ENCODE measurements at regions not wholly inside any gene's neighbourhood (a gene's known extent, or its start where the extent isn't known, plus 50 kb on each side); places are given as distances from the start of the nearest gene placed in this dataset.
"Not testable (repeated sequence)": the region's sequence is repeated elsewhere in the genome, so short reads cannot be mapped to it uniquely, and the experiment has no call there.

DNA sequence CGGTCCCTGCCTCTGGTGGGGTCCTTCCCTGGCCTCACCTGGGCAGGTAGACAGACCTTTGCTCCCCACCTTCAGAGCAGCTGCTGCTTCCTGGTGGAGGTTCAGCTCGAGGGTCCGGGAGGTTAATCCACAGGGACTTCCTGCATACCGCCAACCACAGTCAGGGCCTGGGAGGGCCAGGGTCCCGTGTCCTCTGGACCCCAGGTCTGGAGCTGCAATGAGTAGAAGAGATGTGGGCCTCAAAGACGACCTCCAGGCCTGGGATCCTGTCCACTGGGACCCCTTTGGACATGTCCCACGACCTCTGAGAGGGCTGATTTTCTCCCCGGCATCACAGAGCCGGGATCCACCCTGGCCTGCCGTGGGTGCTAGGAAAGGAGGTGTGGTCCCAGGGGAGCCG lies 223.3 kb upstream of the TCERG1L start:
- DNase-seq: no peak

DNA sequence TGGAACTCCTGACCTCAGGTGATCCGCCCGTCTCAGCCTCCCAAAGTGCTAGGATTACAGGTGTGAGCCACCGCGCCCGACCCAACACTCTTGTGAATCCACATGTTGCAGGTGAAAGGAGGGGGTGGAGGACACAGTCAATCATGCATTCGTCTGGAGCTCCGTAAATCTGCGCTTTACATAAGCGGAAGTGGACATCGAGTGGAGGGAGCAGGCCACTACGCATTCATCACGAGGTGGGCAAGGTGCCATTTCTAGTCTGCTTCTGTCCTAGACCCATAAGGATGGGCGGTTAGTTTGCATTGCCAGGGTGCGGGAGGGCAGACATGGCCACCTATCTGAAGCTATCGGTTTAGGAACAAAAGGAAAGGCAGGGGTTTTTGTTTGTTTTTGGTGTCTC lies 225.2 kb upstream of the TCERG1L start:
- no peak for DNase-seq

GRCh38 chr10:131537281-131537680 lies 225.8 kb upstream of the TCERG1L start:
- DNase-seq: no peak

DNA sequence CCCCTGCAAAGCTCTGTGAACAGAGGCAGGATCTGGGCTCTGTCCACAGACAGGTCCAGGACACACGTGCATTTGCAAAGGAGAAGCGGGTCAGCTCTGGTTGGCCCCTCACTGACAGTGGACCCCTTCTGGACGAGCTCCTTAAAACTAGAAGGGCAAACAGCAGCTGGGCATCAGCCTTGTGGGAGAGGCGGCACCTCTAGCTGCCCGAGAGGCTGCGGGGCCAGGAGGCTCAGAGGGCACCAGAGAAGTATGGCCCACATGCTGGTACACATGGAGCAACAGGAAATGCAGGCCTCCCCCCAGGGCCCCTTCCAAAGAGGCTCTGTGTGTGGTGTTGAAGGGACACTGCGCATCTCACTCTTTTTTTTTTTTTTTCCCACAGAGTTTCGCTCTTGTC lies 233.0 kb upstream of the TCERG1L start:
- DNase-seq: no peak

DNA sequence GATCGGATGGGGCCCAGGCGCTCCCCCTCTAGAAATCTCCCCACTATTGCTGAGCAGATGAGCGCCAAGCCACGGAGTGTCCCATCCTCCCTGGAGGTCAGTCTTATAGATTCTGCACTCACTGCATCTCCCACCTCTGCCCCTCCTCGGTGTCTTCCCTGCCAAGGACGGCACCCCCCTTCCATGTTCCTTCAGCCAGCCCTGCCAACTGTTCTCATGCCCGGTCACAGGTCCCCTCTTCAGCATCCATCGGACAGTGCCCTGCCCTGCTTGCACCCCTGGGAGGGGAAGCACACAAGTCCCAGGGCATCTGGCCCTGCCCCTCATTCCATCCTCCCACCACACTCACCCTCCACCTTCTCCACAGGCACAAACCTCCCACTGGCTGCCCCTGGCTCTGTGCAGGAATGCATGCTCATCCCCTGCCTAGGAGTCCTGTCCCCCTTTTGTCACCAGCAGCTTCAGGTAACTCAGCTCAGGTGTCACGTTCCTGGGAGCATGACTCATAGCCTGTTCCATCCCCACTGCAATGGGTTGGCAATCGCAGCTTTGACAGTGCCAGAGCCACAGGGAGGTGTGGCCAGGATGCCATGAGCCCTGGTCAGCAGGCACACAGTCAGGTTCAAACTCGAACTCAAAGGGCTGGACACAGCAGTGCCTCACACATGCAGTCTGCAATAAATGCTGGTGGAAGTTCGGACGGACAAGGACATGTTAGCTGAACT lies 234.7 kb upstream of the TCERG1L start:
- no peak for DNase-seq

- DNase-seq: no peak
These were observed 235.7 kb upstream of the TCERG1L start for GRCh38 chr10:131547129-131547799.

DNA sequence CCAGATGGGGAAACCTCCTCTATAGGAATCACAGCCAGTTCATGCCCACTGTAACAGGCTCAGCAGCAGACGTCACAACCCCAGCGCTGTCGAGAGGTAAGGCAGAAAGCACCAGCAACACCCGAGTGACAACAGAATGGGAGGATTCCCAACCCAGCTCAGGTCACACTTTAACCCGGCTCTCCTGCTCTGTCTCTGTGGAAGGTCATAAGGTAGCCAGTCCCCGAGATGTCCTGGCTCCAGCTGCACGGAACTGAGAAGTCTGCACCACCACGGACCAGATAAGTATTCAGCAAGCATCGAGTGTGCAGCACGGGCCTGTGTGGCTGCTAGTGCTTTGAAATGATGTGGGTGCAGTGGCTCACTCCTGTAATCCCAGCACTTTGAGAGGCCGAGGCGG lies 236.7 kb upstream of the TCERG1L start:
- no peak for DNase-seq

DNA sequence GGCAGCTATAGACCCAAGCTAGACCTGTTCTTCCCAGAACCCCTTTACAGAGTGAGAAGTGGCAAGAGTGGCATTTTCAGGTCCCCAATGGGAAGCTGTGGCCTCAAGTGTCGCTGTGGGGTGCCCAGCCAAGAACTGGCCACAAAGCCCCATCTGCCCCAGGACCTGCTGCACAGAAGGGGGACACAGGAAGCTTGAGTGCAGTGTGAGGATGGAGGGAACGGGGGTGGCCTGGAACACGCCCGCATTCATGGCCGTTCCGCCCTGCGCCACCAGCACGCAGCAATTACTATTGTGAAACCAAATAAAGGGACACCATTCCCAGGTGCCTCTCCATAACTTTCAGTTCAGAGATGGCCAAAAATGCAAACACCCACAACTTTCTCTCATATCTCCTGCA lies 237.6 kb upstream of the TCERG1L start:
- DNase-seq: no peak

DNA sequence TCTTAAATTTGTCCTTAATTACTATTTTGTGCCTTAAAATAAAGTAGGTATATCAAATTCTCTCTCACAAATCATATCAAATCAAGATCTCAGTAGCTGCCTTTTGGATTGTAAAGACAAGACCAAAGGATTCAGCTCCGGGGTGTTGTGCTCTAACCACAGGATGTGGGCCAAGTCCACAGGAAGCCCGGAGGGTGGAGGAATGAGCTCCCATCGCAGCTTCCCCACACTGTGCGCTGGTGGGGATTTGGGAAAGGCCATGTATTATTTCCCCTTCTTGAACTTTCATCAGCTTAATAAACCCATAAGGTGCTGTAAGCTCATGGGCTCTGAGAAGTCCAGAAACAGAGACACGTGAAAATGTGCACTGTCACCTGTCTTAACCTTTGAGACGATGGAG lies 241.6 kb upstream of the TCERG1L start:
- DNase-seq: no peak

GRCh38 chr10:131553581-131553980 lies 242.1 kb upstream of the TCERG1L start:
- no peak for DNase-seq

GRCh38 chr10:131554821-131555220 lies 243.3 kb upstream of the TCERG1L start:
- no peak for DNase-seq

DNA sequence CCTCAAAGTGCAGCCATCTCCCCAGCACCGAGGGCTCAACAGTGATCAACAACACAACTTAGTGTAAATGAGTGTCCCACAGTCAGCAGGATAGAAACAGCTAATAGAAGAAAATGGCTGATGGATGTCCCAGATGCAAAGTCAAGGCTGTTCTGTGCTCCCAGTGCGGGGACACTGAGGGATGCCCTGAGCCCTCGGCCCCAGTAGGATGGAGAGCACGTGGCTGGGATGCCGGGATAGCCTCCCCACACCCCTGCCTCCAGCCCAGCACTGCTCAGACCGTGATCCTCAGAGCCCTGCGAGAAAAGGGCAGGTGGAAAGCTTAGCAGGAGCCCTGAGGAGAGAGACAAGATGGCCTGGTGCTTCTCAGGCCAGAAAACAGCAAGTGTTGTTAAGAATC lies 243.9 kb upstream of the TCERG1L start:
- DNase-seq: no peak

DNA sequence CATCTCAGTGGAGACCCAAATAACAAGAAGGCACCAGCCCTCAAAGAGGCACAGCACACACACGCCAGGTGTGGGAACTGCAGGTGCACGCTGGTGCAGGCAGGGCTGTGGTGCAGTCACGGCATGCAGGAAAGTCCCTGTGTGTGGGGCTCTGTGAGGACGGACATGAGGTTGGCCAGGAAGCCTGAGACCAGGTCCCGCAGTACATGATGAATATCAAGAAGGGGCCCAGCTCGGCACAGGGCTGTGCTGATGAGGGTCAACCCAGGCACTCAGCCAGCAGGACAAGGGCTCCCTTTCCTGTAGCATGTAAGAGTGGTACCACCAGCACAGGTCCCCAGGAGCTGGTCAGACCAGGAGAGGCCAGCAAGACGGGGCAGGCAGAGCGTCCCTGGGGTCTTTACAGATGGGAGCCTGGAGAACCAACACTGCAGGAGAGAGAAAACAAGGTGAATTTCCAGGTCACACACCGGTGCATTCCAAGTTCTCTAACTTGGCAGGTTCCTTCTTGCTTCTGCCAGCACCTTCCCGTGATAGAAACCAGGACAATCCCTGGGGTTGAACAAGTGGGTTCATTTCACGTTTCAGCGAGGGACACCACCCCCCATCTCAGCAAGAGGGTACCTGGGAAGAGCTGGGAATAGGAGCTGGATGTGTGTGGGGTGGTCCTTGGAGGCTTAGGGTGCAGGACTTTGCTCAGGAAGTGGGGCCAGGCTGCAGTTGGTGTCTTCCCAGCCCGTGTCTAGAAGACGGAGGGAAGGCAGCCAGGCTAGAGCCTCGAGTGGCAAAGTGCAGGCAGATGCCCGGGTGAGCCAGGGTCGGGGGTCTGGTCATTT lies 244.8 kb upstream of the TCERG1L start:
- DNase-seq: no peak

DNA sequence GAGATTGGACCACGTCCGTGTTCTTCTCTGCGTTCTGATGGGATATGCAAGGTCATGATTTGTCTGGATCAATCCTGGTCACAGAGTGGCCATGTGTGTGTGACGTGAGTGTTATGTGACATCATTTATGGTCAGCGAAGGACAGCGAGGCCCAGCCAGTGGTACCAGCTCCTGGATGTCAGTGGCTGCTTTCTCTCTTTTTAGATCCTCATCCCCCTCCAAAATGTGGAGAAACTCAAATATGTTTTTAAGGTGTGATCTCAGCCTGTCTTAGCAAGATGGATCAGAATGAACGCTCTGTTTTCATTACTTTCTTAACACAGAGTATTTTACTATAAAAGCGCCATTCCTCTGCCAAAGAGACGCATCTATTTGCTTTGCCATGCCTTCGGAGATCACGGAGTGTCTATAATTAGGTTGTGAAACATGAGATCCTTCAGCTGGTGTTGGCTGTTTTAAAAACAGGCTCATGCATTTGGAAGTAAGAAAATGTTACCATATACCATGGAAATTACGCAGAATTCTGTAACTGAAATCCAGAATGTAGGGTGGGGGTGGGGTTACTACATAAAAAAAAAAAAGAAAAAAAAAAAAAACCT lies 245.5 kb upstream of the TCERG1L start:
- peak; percentile 55 for DNase-seq

GRCh38 chr10:131557956-131558355 lies 246.4 kb upstream of the TCERG1L start:
- not testable (repeated sequence) for DNase-seq

DNA sequence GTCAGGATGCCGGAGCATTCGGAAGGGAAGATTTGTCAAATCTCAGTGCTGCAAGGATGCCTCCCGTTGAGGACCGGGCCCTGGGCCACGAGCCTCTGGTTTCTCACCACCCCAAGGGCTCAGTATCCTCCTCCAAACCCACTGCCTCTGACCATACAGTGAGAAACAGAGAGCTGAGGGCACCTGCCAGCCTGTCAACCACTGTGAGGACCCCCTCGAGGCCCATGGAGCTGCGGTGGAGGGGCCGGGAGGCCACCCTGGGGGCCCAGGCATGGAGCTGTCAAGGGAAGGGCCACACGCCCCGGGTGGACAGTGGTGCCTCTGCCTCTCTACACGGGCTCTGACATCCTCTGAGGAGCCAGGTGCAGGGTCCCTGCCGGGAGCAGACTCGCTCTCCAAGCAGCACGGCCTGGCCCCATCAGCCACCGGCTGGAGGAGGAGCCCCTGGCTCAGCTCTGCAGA lies 248.0 kb upstream of the TCERG1L start:
- DNase-seq: no peak

DNA sequence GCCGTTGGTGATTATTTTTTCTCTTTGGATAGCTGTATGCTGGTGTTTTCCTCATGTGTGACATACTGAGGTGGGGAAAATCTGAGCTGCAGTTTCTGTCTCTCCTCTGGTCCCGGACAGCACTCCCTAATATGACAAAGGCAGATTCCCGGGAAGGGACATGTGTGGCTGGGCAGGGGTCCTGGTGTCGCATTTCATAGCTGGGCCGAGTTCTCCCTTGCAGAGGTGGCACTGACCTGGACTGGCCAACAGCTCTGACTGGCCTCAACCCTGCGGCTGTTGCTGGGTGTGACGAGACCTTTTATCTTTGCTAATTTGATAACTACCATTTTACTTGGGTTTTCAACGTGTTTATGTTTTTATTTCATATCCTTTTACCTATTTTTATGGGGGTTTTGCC lies 248.6 kb upstream of the TCERG1L start:
- DNase-seq: no peak

DNA sequence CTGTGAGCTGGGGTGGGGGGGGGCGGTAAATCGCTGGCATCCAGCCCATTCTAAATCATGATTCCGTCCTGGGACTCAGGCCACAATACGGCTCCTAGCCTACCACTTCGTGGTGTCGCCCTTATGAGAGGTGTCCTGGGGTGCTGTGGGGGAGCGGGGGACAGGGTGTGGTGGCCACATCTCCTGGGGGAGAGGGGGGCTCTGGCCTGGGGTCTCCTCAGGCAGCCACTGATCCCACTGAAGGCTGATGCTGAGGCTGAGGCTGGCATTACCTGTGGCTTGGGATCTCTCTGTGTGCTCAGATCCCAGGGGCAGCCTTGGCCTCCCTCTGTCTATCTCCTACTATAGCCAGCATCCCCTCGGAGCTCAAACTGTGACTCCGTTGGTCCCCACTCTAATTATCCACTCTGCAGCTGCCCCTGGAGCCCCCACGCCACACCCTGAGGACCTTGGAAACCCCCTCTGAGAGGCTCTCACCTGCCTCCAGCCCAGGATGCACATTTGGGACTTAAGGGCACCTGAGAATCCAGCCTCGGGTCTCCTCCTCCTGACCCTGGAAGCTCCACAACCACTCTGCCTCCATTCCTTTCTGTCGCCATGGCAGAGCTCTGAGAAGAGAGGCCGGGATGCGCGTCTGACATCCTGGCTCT lies 249.3 kb upstream of the TCERG1L start:
- DNase-seq: peak; percentile 11

GRCh38 chr10:131561897-131562296 lies 250.4 kb upstream of the TCERG1L start:
- DNase-seq: peak; percentile 89

DNA sequence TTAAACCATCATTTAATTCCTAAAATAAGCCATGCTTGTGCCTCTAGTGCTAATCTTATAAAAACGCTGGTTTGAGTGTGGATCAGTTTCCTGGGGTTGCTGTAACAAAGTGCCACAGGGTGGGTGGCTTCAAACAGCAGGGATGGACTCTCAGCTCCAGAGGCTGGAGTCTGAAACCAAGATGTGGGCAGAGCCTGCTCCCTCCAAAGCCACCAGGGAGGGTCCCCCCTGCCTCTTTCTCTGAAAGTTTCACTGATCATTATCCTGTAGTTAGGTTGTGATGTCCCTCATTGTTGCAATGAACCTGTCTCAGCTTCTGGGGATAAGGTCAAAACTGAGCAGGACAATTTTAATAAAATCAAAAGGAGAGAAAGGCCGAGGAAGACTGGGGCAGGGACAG lies 251.9 kb upstream of the TCERG1L start:
- DNase-seq: no peak

DNA sequence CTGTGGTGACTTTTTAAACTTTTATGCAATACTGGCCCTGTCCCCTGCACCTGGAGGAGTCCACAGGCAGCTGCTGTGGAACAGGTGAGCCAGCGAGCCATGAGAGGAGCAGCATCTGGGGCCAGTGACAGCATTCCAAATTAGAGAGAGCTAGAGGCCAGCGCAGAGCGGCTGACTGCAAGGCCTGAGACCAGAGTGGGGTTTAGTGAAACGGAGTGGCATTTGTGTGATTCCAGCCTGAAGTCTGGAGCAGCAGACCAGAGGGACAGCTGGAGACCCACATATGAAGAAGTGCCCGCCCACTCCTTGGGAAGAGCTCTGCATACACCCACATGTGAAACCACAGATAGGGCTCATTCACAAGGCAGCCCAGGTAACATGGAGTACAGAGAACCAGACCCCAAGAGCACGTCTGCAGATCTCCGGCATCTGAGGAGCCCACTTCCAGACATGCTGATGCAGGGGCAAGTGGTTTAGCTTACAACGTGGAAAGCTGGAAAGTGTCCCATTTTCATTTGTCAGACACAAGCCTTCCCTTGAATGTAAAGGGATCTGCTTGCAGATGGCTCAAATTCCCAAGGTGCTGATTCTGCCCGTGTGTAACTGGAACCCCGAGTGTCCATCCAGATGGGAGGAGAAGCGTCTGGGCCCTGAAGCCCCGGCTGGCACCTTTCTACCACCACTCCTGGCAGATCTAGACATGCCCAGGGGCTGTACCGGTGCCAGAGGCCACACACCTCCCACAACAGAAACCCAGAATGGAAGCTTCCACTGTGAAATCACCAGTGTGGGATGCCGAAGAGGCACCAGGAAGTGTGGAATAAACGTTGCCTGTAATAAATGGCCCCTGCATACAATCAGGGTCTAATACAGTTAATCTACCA lies 256.0 kb upstream of the TCERG1L start:
- DNase-seq: no peak

GRCh38 chr10:131568866-131569265 lies 257.3 kb upstream of the TCERG1L start:
- DNase-seq: no peak

All from NCI-H345 (cell line).